ENCODE measurements at regions not wholly inside any gene's neighbourhood (a gene's known extent, or its start where the extent isn't known, plus 50 kb on each side); places are given as distances from the start of the nearest gene placed in this dataset.
A peak's percentile ranks its signal among the peaks of the same experiment; 100 is the strongest.

GRCh38 chr4:17077105-17077504 is 178.7 kb upstream of the LDB2 start:
- intact Hi-C loops (cut with DNase I), result no loop called here
- H3K36me3 ChIP-seq, result no peaks in the 10 kb centered on the region
- no peak for DNase-seq
- no peak overlapping the region for H3K27ac ChIP-seq
- H3K27me3 ChIP-seq, result no peaks in the 10 kb centered on the region
- H3K4me3 ChIP-seq, result no peak overlapping the region
- 87 to 89% methylated on average over 5 of the region's 5 CpGs for WGBS, 2 donors
- no peaks in the 10 kb centered on the region for H3K4me1 ChIP-seq
- TF ChIP-seq POLR2AphosphoS5 (IDR thresholded peaks at IDR 0.05), result no peak
- no peak for TF ChIP-seq CTCF (IDR thresholded peaks at IDR 0.05)
- TF ChIP-seq EP300 (IDR thresholded peaks at IDR 0.05), result no peak
- TF ChIP-seq POLR2A (IDR thresholded peaks at IDR 0.05), result no peak
- H3K9me3 ChIP-seq, result no peaks in the 10 kb centered on the region

GRCh38 chr4:17072483-17072882 is 174.0 kb upstream of the LDB2 start:
- intact Hi-C loops (cut with DNase I), result no loop called here
- 64 to 78% methylated on average over 3 of the region's 3 CpGs for WGBS, 2 donors

GRCh38 chr4:17068891-17069290 is 170.4 kb upstream of the LDB2 start:
- H3K27me3 ChIP-seq, result no peaks in the 10 kb centered on the region
- intact Hi-C loops (cut with DNase I), result loop anchor here (2.0 kb wide), 1 partner anchor 100 kb away; no protein-coding TSS in a partner anchor
- H3K4me1 ChIP-seq, result peaks cover 0 to 24% (median 23%) of the 10 kb centered on the region in 4 donors
- peaks cover 0 to 3% (median 0%) of the 10 kb centered on the region in 4 donors for H3K9me3 ChIP-seq
- 68 to 73% methylated on average over 4 of the region's 4 CpGs for WGBS, 2 donors
- DNase-seq, result no peak
- no peak for TF ChIP-seq EP300 (IDR thresholded peaks at IDR 0.05)
- TF ChIP-seq POLR2AphosphoS5 (IDR thresholded peaks at IDR 0.05), result peak in 2 of 4 donors; percentile 45 to 73
- H3K36me3 ChIP-seq, result no peaks in the 10 kb centered on the region
- H3K4me3 ChIP-seq, result no peak overlapping the region
- no peak overlapping the region for H3K27ac ChIP-seq

More at GRCh38 chr4:17072483-17072882, 174.0 kb upstream of the LDB2 start:
- H3K27me3 ChIP-seq, result no peaks in the 10 kb centered on the region
- no peak for TF ChIP-seq EP300 (IDR thresholded peaks at IDR 0.05)
- TF ChIP-seq CTCF (IDR thresholded peaks at IDR 0.05), result no peak
- no peak for TF ChIP-seq POLR2AphosphoS5 (IDR thresholded peaks at IDR 0.05)
- H3K4me1 ChIP-seq, result peaks cover 0 to 19% (median 17%) of the 10 kb centered on the region in 4 donors
- no peaks in the 10 kb centered on the region for H3K36me3 ChIP-seq
- DNase-seq, result no peak
- peaks cover 0 to 3% (median 0%) of the 10 kb centered on the region in 4 donors for H3K9me3 ChIP-seq
- no peak overlapping the region for H3K27ac ChIP-seq
- no peak overlapping the region for H3K4me3 ChIP-seq

- Histone ChIP-seq H3K36me3 (no peaks in the 10 kb centered on the region), H3K4me1 (peaks cover 0 to 24% (median 23%) of the 10 kb centered on the region in 4 donors), H3K9me3 (peaks cover 0 to 3% (median 0%) of the 10 kb centered on the region in 4 donors), H3K4me3 (no peak overlapping the region), H3K27ac (no peak overlapping the region), H3K27me3 (no peaks in the 10 kb centered on the region)
- no peak for DNase-seq
- TF ChIP-seq CTCF (IDR thresholded peaks at IDR 0.05), result no peak
- TF ChIP-seq POLR2A (IDR thresholded peaks at IDR 0.05), result no peak
- TF ChIP-seq EP300 (IDR thresholded peaks at IDR 0.05), result no peak
- intact Hi-C loops (cut with DNase I), result loop anchor here (2.0 kb wide), 1 partner anchor 100 kb away; no protein-coding TSS in a partner anchor
- 65 to 75% methylated on average over 2 of the region's 2 CpGs for WGBS, 2 donors
Measured at GRCh38 chr4:17068392-17068791, 169.9 kb upstream of the LDB2 start.

GRCh38 chr4:17066972-17067371 is 168.5 kb upstream of the LDB2 start:
- no peak overlapping the region for H3K27ac ChIP-seq
- WGBS, 2 donors, result 74 to 76% methylated on average over 4 of the region's 4 CpGs
- no peaks in the 10 kb centered on the region for H3K36me3 ChIP-seq
- TF ChIP-seq EP300 (IDR thresholded peaks at IDR 0.05) (no peak), POLR2AphosphoS5 (IDR thresholded peaks at IDR 0.05) (peak in 1 of 4 donors; percentile 6)
- H3K27me3 ChIP-seq, result no peaks in the 10 kb centered on the region
- H3K4me1 ChIP-seq, result peaks cover 0 to 24% (median 23%) of the 10 kb centered on the region in 4 donors
- DNase-seq, result no peak
- H3K9me3 ChIP-seq, result peaks cover 0 to 3% (median 0%) of the 10 kb centered on the region in 4 donors
- H3K4me3 ChIP-seq, result no peak overlapping the region
- intact Hi-C loops (cut with DNase I), result no loop called here

- intact Hi-C loops (cut with DNase I), result no loop called here
- no peak overlapping the region for H3K27ac ChIP-seq
- peaks cover 0 to 24% (median 23%) of the 10 kb centered on the region in 4 donors for H3K4me1 ChIP-seq
- no peaks in the 10 kb centered on the region for H3K27me3 ChIP-seq
- DNase-seq, result no peak
- no peak overlapping the region for H3K4me3 ChIP-seq
- TF ChIP-seq EP300 (IDR thresholded peaks at IDR 0.05) (no peak), POLR2AphosphoS5 (IDR thresholded peaks at IDR 0.05) (no peak), POLR2A (IDR thresholded peaks at IDR 0.05) (no peak), CTCF (IDR thresholded peaks at IDR 0.05) (no peak)
- no peaks in the 10 kb centered on the region for H3K36me3 ChIP-seq
- WGBS, 2 donors, result 53 to 76% methylated on average over 1 of the region's 1 CpG
- H3K9me3 ChIP-seq, result peaks cover 0 to 3% (median 0%) of the 10 kb centered on the region in 4 donors
Measured at GRCh38 chr4:17066236-17066635, 167.8 kb upstream of the LDB2 start.

All from sigmoid colon (tissue), 6 donors.